ENCODE measurements at regions not wholly inside any gene's neighbourhood (a gene's known extent, or its start where the extent isn't known, plus 50 kb on each side); places are given as distances from the start of the nearest gene placed in this dataset.

DNA sequence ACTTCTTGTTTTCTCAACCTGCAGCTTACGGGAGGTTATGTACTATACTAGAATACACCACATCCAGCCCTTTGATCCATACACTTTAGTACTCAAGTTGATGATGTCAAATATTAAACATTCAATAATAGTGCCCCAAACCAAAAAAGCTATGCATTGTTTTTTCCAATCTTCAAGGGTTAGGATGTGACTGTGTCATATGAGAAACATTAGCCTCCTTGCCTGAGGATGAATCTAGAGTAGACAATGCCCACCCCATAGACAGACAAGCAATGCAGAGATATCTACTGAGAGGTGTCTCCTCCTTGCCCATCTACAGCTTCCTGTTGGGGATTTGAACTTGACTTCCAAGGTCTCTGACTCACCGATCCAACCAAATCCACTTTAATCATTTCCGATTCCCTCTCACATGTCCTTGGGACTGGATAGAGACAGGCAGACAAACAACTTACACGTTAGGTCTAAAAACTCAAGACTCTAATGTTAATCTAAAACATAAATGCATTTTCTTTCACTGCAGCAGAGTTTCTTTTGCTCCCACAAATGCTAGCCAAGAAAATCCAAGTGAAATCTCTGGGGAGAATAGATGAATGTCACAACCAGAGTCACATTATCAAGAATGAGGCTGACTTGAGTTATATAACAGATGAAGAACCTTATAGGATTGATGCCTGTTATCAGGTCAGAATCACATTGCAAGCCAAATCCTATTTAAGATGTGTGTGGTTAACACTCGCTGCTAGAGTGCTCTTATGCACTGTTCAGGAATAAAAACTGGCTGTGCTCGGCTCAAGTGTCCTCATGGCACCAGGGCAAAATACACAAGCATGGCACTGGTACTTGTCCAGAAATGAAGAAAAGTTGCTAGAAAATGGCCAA, 75.5 kb upstream of the TNFAIP3 start:
- no peak overlapping the region for H3K23ac ChIP-seq (ENCODE audit: low read depth, low read length)
- no peak overlapping the region for H2AK9ac ChIP-seq (replicated peaks; ENCODE audit: low read depth, low read length, poor library complexity)
- H3K79me1 ChIP-seq (ENCODE audit: low read depth in 1 of 2, low read length in 2 of 2) = no peaks in the 10 kb centered on the region
- H3K9me3 ChIP-seq (ENCODE audit: control insufficient read depth, insufficient read depth, low read length) = no peaks in the 10 kb centered on the region
- no peak overlapping the region for H3K4me2 ChIP-seq (ENCODE audit: low read depth, low read length)
- H2BK120ac ChIP-seq (ENCODE audit: low read depth, low read length) = no peak overlapping the region
- H3K4ac ChIP-seq (ENCODE audit: low read depth, low read length) = no peak overlapping the region
- no peak for TF ChIP-seq BHLHE40 (IDR thresholded peaks at IDR 0.05; ENCODE audit: low read depth, low read length)
- no peak for TF ChIP-seq SMC3 (IDR thresholded peaks at IDR 0.05; ENCODE audit: low read depth, low read length)
- TF ChIP-seq, protein P1, sequence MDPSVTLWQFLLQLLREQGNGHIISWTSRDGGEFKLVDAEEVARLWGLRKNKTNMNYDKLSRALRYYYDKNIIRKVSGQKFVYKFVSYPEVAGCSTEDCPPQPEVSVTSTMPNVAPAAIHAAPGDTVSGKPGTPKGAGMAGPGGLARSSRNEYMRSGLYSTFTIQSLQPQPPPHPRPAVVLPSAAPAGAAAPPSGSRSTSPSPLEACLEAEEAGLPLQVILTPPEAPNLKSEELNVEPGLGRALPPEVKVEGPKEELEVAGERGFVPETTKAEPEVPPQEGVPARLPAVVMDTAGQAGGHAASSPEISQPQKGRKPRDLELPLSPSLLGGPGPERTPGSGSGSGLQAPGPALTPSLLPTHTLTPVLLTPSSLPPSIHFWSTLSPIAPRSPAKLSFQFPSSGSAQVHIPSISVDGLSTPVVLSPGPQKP (IDR thresholded peaks at IDR 0.05; ENCODE audit: borderline replicate concordance, low read depth, low read length) = no peak
- TF ChIP-seq CTCF (conservative IDR thresholded peaks at IDR 0.05; ENCODE audit: low read depth, low read length) = no peak
- no peak for TF ChIP-seq RFX5 (IDR thresholded peaks at IDR 0.05; ENCODE audit: low read depth, low read length)
- no peak for TF ChIP-seq RAD21 (IDR thresholded peaks at IDR 0.05; ENCODE audit: low read length)
- no peak for TF ChIP-seq USF2 (IDR thresholded peaks at IDR 0.05; ENCODE audit: low read depth, low read length)
- TF ChIP-seq MAZ (IDR thresholded peaks at IDR 0.05; ENCODE audit: borderline replicate concordance, low read depth, low read length) = no peak
- TF ChIP-seq FOS (IDR thresholded peaks at IDR 0.05; ENCODE audit: low read depth, low read length) = no peak
- no peak for TF ChIP-seq CEBPB (IDR thresholded peaks at IDR 0.05; ENCODE audit: low read depth, low read length)
- TF ChIP-seq CHD1 (IDR thresholded peaks at IDR 0.05; ENCODE audit: low read depth, low read length) = no peak
- no peak overlapping the region for H3K56ac ChIP-seq (ENCODE audit: extremely low read depth, insufficient read depth, low read length)
- H2BK20ac ChIP-seq (ENCODE audit: low read depth, low read length) = no peak overlapping the region
- CTCF ChIA-PET = no interaction called here
- no peak overlapping the region for H4K5ac ChIP-seq (ENCODE audit: low read depth, low read length)
- no peak overlapping the region for H2AK5ac ChIP-seq (ENCODE audit: low read depth, low read length)
- H3K27ac ChIP-seq (ENCODE audit: insufficient read depth, low read length) = no peak overlapping the region
- H3K4me3 ChIP-seq (ENCODE audit: insufficient read depth, low read depth, low read length) = no peak overlapping the region
- H3K27me3 ChIP-seq (ENCODE audit: control insufficient read depth, insufficient read depth, low read length) = no peaks in the 10 kb centered on the region
- H3K36me3 ChIP-seq (ENCODE audit: control insufficient read depth, insufficient read depth, low read length) = no peaks in the 10 kb centered on the region
- 100% methylated on average over 1 of the region's 6 CpGs; no CpG with 5 or more reads in 1 of the 2 experiments for WGBS, 2 experiments (ENCODE audit: extremely low coverage in 2 of 2, insufficient read length in 1 of 2)
- ATAC-seq (ENCODE audit: low read depth) (no peak), DNase-seq (no peak)
- dilution Hi-C loops (cut with HindIII; ENCODE audit: low sequenced_read_pairs, unreplicated experiment) (no loop called here), in situ Hi-C loops (cut with MboI; ENCODE audit: low sequenced_read_pairs) (no loop called here), intact Hi-C loops (cut with micrococcal nuclease) (no loop called here)
- H3K9me1 ChIP-seq (ENCODE audit: insufficient read depth, low read length) = no peaks in the 10 kb centered on the region
- POLR2A ChIA-PET (ENCODE audit: unreplicated experiment) = interaction anchor here (0.6 kb wide), 1 partner anchor 28 kb away, joined by 4 read pairs; no protein-coding TSS in a partner anchor
- H2BK5ac ChIP-seq (ENCODE audit: low read depth, low read length, poor library complexity, severe bottlenecking) = no peak overlapping the region
- no peak overlapping the region for H4K8ac ChIP-seq (ENCODE audit: low read depth in 2 of 2, low read length in 2 of 2)
- H2BK15ac ChIP-seq (ENCODE audit: low read depth, low read length) = no peak overlapping the region
- H4K91ac ChIP-seq (ENCODE audit: insufficient read depth, low read depth, low read length) = no peak overlapping the region
- H3K18ac ChIP-seq (ENCODE audit: low read depth, low read length) = no peak overlapping the region
- H3K14ac ChIP-seq (replicated peaks; ENCODE audit: low read depth, low read length) = no peak overlapping the region
- H4K20me1 ChIP-seq (ENCODE audit: insufficient read depth, low read length) = no peaks in the 10 kb centered on the region
- H3K9ac ChIP-seq (ENCODE audit: low read depth, low read length) = no peak overlapping the region
- no peaks in the 10 kb centered on the region for H3K4me1 ChIP-seq (ENCODE audit: control insufficient read depth, insufficient read depth, low read length)
- no TSS peak for BruUV-seq (replicated peaks)
- no peak overlapping the region for H2AFZ ChIP-seq (replicated peaks; ENCODE audit: low read length, poor library complexity)
